DMS153 treated with DMSO at 0.1 percent for 48 hours (cell line): ENCODE measurements at regions not wholly inside any gene's neighbourhood (a gene's known extent, or its start where the extent isn't known, plus 50 kb on each side); places are given as distances from the start of the nearest gene placed in this dataset.
"Not testable (repeated sequence)": the region's sequence is repeated elsewhere in the genome, so short reads cannot be mapped to it uniquely, and the experiment has no call there.

Source experiments
- DNase-seq: peaks from one replicate; lab custom pipeline; 2025; ENCODE audit not compliant: unreplicated experiment; lab: John Stamatoyannopoulos, UW

GRCh38 chr1:38153778-38154470 lies 107.3 kb upstream of the POU3F1 start:
- peak; percentile 14 for DNase-seq

DNA sequence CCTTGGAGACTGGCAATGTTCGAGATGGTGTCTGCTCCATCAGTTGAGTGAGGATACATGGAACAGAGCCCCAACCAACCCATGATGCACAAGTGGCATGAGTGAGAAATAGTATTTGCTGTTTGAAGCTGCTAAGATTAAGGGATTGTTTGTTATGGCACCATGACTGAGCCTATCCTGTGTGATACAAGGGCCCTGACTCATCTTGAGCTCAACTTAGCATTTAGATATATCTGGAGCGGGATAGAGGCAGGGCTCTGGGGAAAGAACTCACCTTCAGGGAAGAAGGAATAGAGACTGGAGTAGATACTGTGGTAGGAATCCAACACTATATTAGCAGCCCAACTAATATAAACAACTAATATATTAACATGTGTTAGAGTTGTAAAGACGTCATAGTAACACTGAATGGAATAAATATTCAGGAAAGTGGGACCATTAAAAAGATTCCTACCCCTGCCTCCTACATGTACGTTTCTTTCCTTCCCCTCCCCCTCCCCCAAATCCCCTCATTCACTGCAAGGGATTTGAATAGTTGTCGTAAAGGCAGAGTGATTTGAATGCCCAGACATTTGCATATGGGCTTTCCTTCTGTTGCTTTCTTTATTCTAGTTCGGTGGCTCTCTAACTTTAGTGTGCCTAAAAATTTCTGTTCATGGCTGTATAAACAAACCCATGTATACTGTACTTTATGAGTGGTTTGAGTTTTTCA lies 106.6 kb upstream of the POU3F1 start:
- DNase-seq, result no peak

- peak; percentile 91 for DNase-seq
Measured at GRCh38 chr1:38152351-38153065, 105.9 kb upstream of the POU3F1 start.

DNA sequence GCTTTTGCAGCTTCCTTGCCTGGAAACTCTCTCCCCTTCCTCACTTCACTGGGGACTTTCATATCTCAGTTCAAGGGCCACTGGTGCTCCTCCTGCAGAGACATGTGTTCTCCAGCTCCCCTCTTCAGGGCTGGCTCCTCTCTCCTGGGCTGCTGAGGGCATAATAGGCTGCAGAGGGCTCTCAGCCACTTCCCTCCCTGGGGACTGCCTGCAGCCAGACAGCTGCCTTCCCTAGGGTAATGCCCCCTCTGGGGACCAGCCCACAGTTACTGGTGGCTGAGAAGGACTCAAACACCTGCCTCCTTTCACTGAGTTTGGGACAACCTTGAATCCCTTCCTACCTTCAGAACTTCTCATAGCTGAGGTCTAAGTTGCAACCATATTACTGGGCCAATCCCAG lies 104.8 kb upstream of the POU3F1 start:
- peak; percentile 77 for DNase-seq

- not testable (repeated sequence) for DNase-seq
Measured at GRCh38 chr1:38146079-38146478, 99.5 kb upstream of the POU3F1 start.

- no peak for DNase-seq
Measured at GRCh38 chr1:38142606-38143005, 96.0 kb upstream of the POU3F1 start.

GRCh38 chr1:38141483-38141882 lies 94.9 kb upstream of the POU3F1 start:
- DNase-seq, result no peak

- DNase-seq, result no peak
Measured at GRCh38 chr1:38139738-38140487, 93.3 kb upstream of the POU3F1 start.

DNA sequence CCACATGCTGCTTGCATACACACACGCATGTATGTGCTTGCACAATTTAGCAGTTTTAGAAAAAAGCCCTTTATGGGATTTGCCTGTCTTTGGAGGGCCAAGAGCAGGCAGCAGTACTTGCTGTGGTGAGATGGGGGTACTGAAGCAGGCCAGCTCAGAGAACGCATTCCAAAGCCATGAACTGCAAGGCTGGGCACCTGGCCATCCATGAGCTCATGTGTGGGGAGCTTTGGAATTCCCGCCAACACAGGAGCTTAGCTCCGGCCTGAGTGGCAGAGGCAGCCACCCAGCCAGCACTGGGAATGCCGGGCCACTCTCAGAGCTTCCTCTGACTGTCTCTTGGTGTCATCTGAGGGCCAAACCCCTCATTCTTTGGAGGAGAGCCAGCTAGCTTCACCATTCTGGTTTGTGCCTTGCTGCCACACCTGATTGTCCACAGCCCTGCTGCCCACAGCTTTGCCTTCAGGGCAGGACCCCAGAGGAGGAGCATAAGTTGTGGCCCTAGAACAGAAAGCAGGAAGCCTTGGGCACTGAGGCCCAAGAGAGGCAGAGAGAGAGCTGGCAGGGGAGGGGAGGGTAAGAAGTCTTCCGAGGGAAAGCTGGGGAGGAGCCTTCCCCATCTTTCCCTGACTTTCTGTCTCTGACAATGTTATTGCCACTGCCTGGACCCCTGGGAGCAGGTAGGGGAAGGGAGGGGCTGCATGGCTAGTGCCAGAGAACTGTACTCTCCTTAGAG lies 92.1 kb upstream of the POU3F1 start:
- no peak for DNase-seq

DNA sequence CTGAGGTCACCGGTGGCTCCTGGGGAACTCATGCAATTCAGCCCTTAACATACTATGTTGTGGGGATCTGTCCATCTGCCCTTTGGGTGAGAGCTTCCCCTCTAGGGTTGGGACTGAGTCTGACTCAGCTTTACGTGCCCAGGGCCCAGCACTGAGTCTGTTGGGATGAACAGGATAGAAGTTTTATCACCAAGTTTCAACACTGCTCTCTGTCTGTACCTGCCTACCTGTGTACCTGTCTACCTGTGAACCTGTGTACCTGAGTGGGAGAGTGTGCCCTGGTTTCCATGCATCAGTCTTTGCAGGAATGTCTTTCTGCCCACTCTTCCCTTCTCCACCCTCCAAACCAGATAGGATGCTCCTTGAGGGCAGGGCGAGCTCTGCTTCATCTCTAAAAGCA lies 90.6 kb upstream of the POU3F1 start:
- no peak for DNase-seq

GRCh38 chr1:38135625-38136414 lies 89.2 kb upstream of the POU3F1 start:
- no peak for DNase-seq

GRCh38 chr1:38134294-38134755 lies 87.7 kb upstream of the POU3F1 start:
- no peak for DNase-seq

- DNase-seq, result no peak
Measured at GRCh38 chr1:38133756-38134155, 87.2 kb upstream of the POU3F1 start.

- no peak for DNase-seq
Measured at GRCh38 chr1:38133304-38133703, 86.7 kb upstream of the POU3F1 start.

DNA sequence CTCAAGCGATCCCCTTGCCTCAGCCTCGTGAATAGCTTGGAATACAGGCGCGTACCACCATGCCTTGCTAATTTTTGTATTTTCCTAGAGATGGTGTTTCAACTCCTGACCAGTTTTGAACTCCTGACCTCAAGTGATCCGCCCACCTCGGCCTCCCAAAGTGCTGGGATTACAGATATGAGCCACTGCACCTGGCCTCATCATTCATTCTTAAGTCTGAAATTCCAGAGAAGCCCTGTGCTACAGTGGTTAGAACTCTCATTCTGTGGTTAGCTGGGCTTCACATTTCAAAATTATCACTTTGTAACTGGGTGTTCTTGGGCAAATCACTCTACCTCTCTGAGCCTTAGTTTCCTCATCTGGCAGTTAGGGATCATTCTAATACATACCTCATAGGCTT lies 86.1 kb upstream of the POU3F1 start:
- no peak for DNase-seq

- no peak for DNase-seq
Measured at GRCh38 chr1:38131024-38131585, 84.5 kb upstream of the POU3F1 start.

DNA sequence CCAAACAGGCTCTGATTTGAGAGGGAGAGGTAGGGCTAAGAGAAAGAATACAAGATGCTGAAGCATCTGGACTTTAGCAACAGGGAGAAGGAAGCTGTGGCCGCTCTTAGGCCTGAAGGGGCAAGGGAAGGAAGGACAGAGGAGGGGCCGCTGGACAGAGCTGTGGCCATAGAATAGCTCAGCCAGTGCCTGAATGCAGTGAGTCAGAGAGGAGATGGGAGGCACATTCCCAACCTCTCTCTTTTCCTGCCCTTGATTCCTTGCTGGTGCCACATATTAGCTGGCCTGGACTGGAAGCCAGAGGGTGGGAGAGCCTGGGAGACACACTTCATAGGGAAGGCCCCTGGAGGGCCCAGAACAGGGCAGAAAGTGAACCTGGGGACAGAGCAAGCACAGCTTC lies 83.4 kb upstream of the POU3F1 start:
- no peak for DNase-seq

DNA sequence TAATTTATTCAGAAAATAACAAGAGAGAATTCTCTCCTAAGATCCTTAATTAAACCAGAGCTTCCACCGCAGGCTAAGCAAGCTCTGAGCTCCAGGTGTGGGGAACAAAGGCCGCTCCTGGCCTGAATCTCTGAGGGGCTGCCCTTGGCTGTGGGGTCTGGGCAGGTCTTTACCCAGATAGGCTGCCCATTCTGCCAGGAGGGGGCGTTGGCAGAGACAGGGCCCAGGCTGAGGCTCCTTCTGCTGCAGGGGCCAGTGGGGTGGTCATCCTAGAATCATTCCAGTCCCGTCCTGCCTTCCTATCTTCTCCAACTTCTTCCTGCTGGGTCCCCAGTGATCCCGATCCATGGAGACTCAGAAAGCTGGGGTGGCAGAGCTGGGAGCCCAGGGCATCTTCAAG lies 82.9 kb upstream of the POU3F1 start:
- no peak for DNase-seq

DNA sequence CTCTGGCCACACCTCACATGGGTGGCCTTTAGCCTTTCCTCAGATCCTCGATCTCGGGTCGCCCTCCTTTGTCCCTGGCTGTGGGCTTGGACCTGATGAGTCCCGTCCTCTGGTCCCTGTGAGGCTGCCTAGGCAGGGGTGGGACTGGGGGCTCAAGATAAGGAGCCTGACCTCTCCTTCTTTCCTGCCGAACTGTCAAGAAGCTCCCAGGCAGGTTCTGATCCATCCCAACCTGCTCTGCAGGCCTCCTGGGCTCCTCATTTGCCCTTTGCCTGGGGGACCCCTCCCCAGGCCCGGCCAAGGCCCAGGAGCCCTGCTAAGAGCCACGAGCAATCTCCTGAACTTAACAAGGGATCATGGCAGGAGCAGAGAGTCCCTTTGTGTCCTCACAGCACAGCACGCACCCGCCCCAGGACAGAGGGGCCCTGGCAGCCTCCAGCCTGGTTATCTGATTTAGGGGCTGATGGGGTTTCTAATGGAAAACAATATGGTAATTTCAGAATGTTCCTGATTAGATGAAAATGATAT lies 82.4 kb upstream of the POU3F1 start:
- DNase-seq, result no peak
